SH-SY5Y (cell line): ENCODE measurements at regions not wholly inside any gene's neighbourhood (a gene's known extent, or its start where the extent isn't known, plus 50 kb on each side); places are given as distances from the start of the nearest gene placed in this dataset.

Experiments
- GATA2 ChIP-seq: IDR thresholded peaks from 2 replicates; pipeline ENCODE4 v1.6.1; 2011; ENCODE audit warnings: mild to moderate bottlenecking, low read depth, low read length
- GATA3 ChIP-seq: IDR thresholded peaks from 2 replicates; pipeline ENCODE4 v1.6.1; 2011; ENCODE audit warnings: low read depth, mild to moderate bottlenecking, low read length, moderate library complexity

GRCh38 chr20:51277961-51278360 lies 255.1 kb upstream of the KCNG1 start:
- TF ChIP-seq GATA2 (no peak), GATA3 (no peak)
